Mesothelial cell of epicardium (in vitro differentiated cells): ENCODE measurements at regions not wholly inside any gene's neighbourhood (a gene's known extent, or its start where the extent isn't known, plus 50 kb on each side); places are given as distances from the start of the nearest gene placed in this dataset.
"Not testable (repeated sequence)": the region's sequence is repeated elsewhere in the genome, so short reads cannot be mapped to it uniquely, and the experiment has no call there.

ENCODE experiments used
- DNase-seq, 2 experiments: peaks; one replicate each; pipeline ENCODE4 v3.0.0; 2021; ENCODE audit warnings: low spot score in 2 of 2; ENCODE audit not compliant: unreplicated experiment in 2 of 2
- H3K27ac Mint-ChIP-seq: 2 replicates; pipeline ENCODE4 v1.8.0; 2021; ENCODE audit warnings: mixed read lengths
- H3K27me3 Mint-ChIP-seq: 2 replicates; pipeline ENCODE4 v1.8.0; 2021; ENCODE audit warnings: low read depth, mixed read lengths
- H3K36me3 Mint-ChIP-seq: 2 replicates; pipeline ENCODE4 v1.8.0; 2021; ENCODE audit warnings: mixed read lengths
- H3K4me1 Mint-ChIP-seq: 2 replicates; pipeline ENCODE4 v1.8.0; 2021; ENCODE audit warnings: mixed read lengths
- H3K4me3 Mint-ChIP-seq: 2 replicates; pipeline ENCODE4 v1.8.0; 2021; ENCODE audit warnings: mild to moderate bottlenecking, moderate library complexity, mixed read lengths
- H3K9me3 Mint-ChIP-seq: 2 replicates; pipeline ENCODE4 v1.8.0; 2021; ENCODE audit warnings: mixed read lengths
- TF ChIP-seq, protein P1 (sequence below): fragments of 200-600 bp; sonication (generic); IDR thresholded peaks from one replicate; pipeline ENCODE4 v1.5.0; 2021; ENCODE audit warnings: antibody characterized with exemption; ENCODE audit not compliant: unreplicated experiment

DNA sequence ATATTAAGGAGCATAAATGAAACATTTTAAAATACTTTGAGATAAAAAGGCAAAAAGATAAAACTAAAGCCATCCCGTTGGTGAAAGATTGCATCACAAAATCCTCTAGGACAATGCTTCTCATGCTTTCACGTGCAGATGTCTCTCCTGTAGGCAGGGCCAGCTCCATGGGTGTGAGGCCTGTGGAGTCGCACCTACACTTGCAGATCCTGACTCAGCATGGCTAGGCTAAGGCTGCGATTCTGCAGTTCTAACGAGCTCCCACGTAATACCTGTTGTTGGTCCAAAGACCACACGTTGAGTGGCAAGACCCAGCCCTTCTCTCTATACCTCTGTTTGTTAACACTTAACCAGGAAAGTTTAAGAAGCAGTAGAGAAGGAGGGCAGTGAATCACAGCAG is 62.1 kb upstream of the CAPRIN1 start:
- Mint-ChIP-seq H3K27ac (no peak overlapping the region), H3K27me3 (no peaks in the 10 kb centered on the region), H3K4me1 (no peaks in the 10 kb centered on the region), H3K36me3 (no peaks in the 10 kb centered on the region), H3K4me3 (no peak overlapping the region), H3K9me3 (peaks cover 4% of the 10 kb centered on the region)
- TF ChIP-seq, protein P1, sequence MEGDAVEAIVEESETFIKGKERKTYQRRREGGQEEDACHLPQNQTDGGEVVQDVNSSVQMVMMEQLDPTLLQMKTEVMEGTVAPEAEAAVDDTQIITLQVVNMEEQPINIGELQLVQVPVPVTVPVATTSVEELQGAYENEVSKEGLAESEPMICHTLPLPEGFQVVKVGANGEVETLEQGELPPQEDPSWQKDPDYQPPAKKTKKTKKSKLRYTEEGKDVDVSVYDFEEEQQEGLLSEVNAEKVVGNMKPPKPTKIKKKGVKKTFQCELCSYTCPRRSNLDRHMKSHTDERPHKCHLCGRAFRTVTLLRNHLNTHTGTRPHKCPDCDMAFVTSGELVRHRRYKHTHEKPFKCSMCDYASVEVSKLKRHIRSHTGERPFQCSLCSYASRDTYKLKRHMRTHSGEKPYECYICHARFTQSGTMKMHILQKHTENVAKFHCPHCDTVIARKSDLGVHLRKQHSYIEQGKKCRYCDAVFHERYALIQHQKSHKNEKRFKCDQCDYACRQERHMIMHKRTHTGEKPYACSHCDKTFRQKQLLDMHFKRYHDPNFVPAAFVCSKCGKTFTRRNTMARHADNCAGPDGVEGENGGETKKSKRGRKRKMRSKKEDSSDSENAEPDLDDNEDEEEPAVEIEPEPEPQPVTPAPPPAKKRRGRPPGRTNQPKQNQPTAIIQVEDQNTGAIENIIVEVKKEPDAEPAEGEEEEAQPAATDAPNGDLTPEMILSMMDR = no peak
- no peak for DNase-seq

DNA sequence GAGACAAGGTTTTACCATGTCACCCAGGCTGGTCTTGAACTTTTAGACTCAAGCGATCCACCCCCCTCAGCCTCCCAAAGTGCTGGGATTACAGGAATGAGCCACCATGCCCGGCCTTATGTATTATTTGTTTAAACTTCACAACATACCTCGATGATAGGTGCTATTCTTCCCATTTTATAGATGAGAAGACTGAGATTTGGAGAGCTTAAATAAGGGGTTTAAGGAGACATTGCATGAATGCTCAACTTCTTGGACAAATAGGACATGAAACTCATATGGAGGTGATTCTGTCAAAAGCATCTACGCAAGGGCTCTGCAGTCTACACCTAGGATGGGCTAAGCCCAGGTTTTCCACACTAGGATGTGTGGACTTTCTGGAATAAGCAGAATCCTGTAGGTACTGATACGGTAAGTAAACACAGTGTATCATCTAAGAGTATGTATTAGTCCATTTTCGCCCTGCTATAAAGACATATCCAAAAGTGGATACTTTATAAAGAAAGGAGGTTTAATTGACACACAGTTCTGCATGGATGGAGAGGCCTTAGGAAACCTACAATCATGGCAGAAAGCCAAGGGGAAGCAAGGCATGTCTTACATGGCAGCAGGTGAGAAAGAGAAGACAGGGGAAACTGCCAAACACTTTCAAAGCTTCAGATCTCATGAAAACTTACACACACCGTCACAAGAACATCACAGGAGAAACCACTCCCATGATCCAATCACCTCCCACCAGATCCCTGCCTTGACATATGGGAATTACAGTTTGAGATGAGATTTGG is 62.8 kb upstream of the CAPRIN1 start:
- H3K9me3 Mint-ChIP-seq = peaks cover 4% of the 10 kb centered on the region
- DNase-seq = no peak
- H3K27me3 Mint-ChIP-seq = no peaks in the 10 kb centered on the region
- H3K27ac Mint-ChIP-seq = no peak overlapping the region
- H3K36me3 Mint-ChIP-seq = no peaks in the 10 kb centered on the region
- TF ChIP-seq, protein P1 = no peak
- no peak overlapping the region for H3K4me3 Mint-ChIP-seq
- H3K4me1 Mint-ChIP-seq = no peaks in the 10 kb centered on the region

DNA sequence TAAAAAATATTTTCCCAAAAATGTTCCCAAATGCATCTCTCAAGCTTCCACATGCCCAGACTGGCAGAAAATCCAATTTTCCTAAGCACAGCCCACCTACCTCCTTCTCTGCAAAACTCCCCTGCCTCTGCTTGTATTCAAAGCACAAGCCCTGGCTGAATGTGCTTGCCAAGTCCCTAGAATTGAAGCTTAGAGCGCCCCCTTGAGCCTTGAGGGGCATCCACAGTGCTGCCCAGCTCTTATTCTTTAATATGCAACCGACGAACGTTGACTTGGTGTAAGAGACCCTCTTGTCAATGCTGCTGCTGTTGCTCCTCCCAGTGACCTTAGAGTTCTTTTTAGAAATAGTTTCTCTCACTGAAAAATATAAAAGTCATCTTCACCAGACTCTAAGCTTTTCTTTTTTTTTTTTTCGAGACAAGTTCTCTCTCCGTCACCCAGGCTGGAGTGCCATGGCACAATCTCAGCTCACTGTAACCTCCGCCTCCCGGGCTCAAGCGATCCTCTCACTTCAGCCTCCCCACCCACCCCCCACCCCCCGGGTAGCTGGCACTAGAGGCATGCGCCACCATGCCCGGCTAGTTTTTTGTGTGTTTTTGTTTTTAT is 63.5 kb upstream of the CAPRIN1 start:
- Mint-ChIP-seq H3K27me3 (no peaks in the 10 kb centered on the region), H3K27ac (no peak overlapping the region), H3K9me3 (peaks cover 4% of the 10 kb centered on the region), H3K4me1 (no peaks in the 10 kb centered on the region), H3K36me3 (no peaks in the 10 kb centered on the region), H3K4me3 (no peak overlapping the region)
- DNase-seq = peak; percentile 43 to 66
- TF ChIP-seq, protein P1 = peak; percentile 40

DNA sequence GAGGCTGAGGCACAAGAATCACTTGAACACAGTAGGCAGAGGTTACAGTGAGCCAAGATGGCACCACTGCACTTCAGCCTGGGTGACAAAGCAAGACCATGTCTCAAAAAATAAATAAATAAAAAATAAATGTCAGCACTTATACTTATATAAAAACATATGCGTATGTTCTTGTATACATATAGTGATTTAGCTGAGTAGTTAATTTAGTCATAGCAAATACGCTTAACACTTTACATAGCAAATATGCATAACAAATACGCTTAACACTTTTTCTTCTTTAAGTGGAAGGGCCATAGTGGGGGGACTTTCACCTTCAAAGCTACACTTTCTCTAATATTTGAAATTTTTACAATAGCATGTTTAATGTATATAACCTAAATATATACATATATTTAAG is 64.0 kb upstream of the CAPRIN1 start:
- Mint-ChIP-seq H3K27ac (no peak overlapping the region), H3K4me3 (no peak overlapping the region), H3K36me3 (no peaks in the 10 kb centered on the region), H3K4me1 (peaks cover 4% of the 10 kb centered on the region), H3K9me3 (peaks cover 4% of the 10 kb centered on the region), H3K27me3 (no peaks in the 10 kb centered on the region)
- DNase-seq = no peak
- TF ChIP-seq, protein P1 = no peak

DNA sequence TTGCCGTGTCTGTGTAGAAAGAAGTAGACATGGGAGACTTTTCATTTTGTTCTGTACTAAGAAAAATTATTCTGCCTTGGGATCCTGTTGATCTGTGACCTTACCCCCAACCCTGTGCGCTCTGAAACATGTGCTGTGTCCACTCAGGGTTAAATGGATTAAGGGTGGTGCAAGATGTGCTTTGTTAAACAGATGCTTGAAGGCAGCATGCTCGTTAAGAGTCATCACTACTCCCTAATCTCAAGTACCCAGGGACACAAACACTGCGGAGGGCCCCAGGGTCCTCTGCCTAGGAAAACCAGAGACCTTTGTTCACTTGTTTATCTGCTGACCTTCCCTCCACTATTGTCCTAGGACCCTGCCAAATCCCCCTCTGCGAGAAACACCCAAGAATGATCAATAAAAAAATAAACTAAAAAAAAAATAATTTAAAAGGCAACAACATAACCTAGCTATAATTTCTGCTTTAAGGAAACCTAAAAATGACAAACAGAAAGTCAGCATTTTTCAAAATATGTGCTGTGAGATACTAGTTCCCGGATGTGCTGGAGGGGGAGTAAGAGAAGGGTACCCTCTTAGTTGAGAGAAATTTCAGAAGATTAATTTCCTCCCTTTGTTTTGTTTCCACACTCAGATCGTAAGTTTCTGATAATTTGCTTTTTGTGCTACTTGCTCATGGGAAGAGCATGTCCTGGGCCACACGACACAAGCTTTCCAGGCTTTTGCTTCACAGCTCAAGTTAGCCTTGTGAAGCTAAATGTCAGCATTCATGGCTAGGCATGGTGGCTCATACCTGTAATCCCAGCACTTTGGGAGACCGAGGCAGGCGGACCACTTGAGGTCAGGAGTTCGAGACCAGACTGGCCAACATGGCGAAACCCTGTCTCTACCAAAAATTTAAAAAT is 64.7 kb upstream of the CAPRIN1 start:
- H3K4me1 Mint-ChIP-seq, H3K4me3 Mint-ChIP-seq, H3K27ac Mint-ChIP-seq, H3K36me3 Mint-ChIP-seq, H3K27me3 Mint-ChIP-seq, H3K9me3 Mint-ChIP-seq, DNase-seq: not testable (repeated sequence)
